Ascending aorta (tissue), 2 donors: ENCODE measurements at regions not wholly inside any gene's neighbourhood (a gene's known extent, or its start where the extent isn't known, plus 50 kb on each side); places are given as distances from the start of the nearest gene placed in this dataset.

Source experiments
- DNase-seq, 2 donors: peaks; one replicate each; pipeline ENCODE4 v3.0.0-alpha.2; 2019; ENCODE audit warnings: low spot score in 2 of 2
- H3K27ac ChIP-seq, 2 donors: fragments of 200-600 bp; sonication (generic); one replicate each; pipeline ENCODE4 v1.5.1; 2016 to 2017; ENCODE audit warnings: mild to moderate bottlenecking in 1 of 2
- H3K27me3 ChIP-seq: fragments of 200-600 bp; sonication (generic); one replicate; pipeline ENCODE4 v1.5.1; 2017
- H3K36me3 ChIP-seq, 2 donors: fragments of 200-600 bp; sonication (generic); one replicate each; pipeline ENCODE4 v1.5.1; 2016
- H3K4me1 ChIP-seq, 2 donors: fragments of 200-600 bp; sonication (generic); one replicate each; pipeline ENCODE4 v1.5.1; 2016 to 2017; ENCODE audit warnings: mild to moderate bottlenecking in 1 of 2
- H3K4me3 ChIP-seq, 2 donors: fragments of 200-600 bp; sonication (generic); one replicate each; pipeline ENCODE4 v1.5.1; 2016 to 2017; ENCODE audit warnings: mild to moderate bottlenecking in 1 of 2
- H3K9me3 ChIP-seq, 2 donors: fragments of 200-600 bp; sonication (generic); one replicate each; pipeline ENCODE4 v1.5.1; 2016
- CTCF ChIP-seq, 3 experiments: fragments of 200-600 bp in 2 of 3; fragments of 450-650 bp in 1 of 3; sonication (generic) in 2 of 3; IDR thresholded peaks; one replicate each; pipeline ENCODE4 v1.5.1; 2016 to 2019; ENCODE audit warnings: antibody characterized with exemption in 3 of 3, mild to moderate bottlenecking in 1 of 3, moderate library complexity in 1 of 3
- intact Hi-C: fragments of 100-400 bp; cut with DNase I; formaldehyde crosslinking; loops from one replicate; pipeline ENCODE4 v1.15.1; 2023

- Histone ChIP-seq H3K4me1 (no peaks in the 10 kb centered on the region), H3K27me3 (no peaks in the 10 kb centered on the region), H3K9me3 (no peaks in the 10 kb centered on the region), H3K4me3 (no peak overlapping the region), H3K36me3 (no peaks in the 10 kb centered on the region), H3K27ac (no peak overlapping the region)
- intact Hi-C loops, result no loop called here
- no peak for DNase-seq
- TF ChIP-seq CTCF (IDR thresholded peaks at IDR 0.05), result no peak
These were observed 1080.9 kb downstream of the SORCS1 start for GRCh38 chr10:106083572-106083971.

- TF ChIP-seq CTCF (IDR thresholded peaks at IDR 0.05), result no peak
- Histone ChIP-seq H3K27ac (no peak overlapping the region), H3K27me3 (no peaks in the 10 kb centered on the region), H3K36me3 (no peaks in the 10 kb centered on the region), H3K4me3 (no peak overlapping the region), H3K9me3 (no peaks in the 10 kb centered on the region), H3K4me1 (no peaks in the 10 kb centered on the region)
- intact Hi-C loops, result no loop called here
- DNase-seq, result no peak
These were observed 1081.6 kb downstream of the SORCS1 start for GRCh38 chr10:106082865-106083264.

GRCh38 chr10:106078895-106079576 lies 1085.5 kb downstream of the SORCS1 start:
- intact Hi-C loops, result no loop called here
- TF ChIP-seq CTCF (IDR thresholded peaks at IDR 0.05), result no peak
- DNase-seq, result no peak

GRCh38 chr10:106076496-106076895 lies 1088.0 kb downstream of the SORCS1 start:
- Histone ChIP-seq H3K4me1 (no peaks in the 10 kb centered on the region), H3K36me3 (no peaks in the 10 kb centered on the region), H3K4me3 (no peak overlapping the region), H3K9me3 (no peaks in the 10 kb centered on the region), H3K27ac (no peak overlapping the region), H3K27me3 (no peaks in the 10 kb centered on the region)
- TF ChIP-seq CTCF (IDR thresholded peaks at IDR 0.05), result no peak
- no peak for DNase-seq
- intact Hi-C loops, result no loop called here

More at GRCh38 chr10:106078895-106079576, 1085.5 kb downstream of the SORCS1 start:
- Histone ChIP-seq H3K27ac (no peak overlapping the region), H3K36me3 (no peaks in the 10 kb centered on the region), H3K9me3 (no peaks in the 10 kb centered on the region), H3K27me3 (no peaks in the 10 kb centered on the region), H3K4me1 (no peaks in the 10 kb centered on the region), H3K4me3 (no peak overlapping the region)

GRCh38 chr10:106053061-106053460 lies 1111.4 kb downstream of the SORCS1 start:
- Histone ChIP-seq H3K27ac (no peak overlapping the region), H3K9me3 (no peaks in the 10 kb centered on the region), H3K36me3 (no peaks in the 10 kb centered on the region), H3K4me3 (no peak overlapping the region), H3K4me1 (no peaks in the 10 kb centered on the region), H3K27me3 (no peaks in the 10 kb centered on the region)
- no peak for TF ChIP-seq CTCF (IDR thresholded peaks at IDR 0.05)
- DNase-seq, result no peak
- intact Hi-C loops, result no loop called here

GRCh38 chr10:106044503-106044902 lies 1120.0 kb downstream of the SORCS1 start:
- Histone ChIP-seq H3K36me3 (no peaks in the 10 kb centered on the region), H3K9me3 (no peaks in the 10 kb centered on the region), H3K27ac (no peak overlapping the region), H3K4me3 (no peak overlapping the region), H3K27me3 (no peaks in the 10 kb centered on the region), H3K4me1 (no peaks in the 10 kb centered on the region)
- intact Hi-C loops, result no loop called here
- no peak for DNase-seq
- TF ChIP-seq CTCF (IDR thresholded peaks at IDR 0.05), result no peak
